ENCODE measurements at regions not wholly inside any gene's neighbourhood (a gene's known extent, or its start where the extent isn't known, plus 50 kb on each side); places are given as distances from the start of the nearest gene placed in this dataset.

GRCh38 chr21:22132358-22133071 is 1134.3 kb downstream of the NCAM2 start:
- TF ChIP-seq CTCF (conservative IDR thresholded peaks at IDR 0.05; ENCODE audit: low read depth, low read length): no peak
- no peak overlapping the region for H3K4me3 ChIP-seq (ENCODE audit: low read depth, low read length)
- no peak for DNase-seq (ENCODE audit: low read depth)

GRCh38 chr21:22136740-22137139 is 1138.5 kb downstream of the NCAM2 start:
- H3K4me3 ChIP-seq (ENCODE audit: low read depth, low read length): no peak overlapping the region
- TF ChIP-seq CTCF (conservative IDR thresholded peaks at IDR 0.05; ENCODE audit: low read depth, low read length): no peak
- DNase-seq (ENCODE audit: low read depth): no peak

- DNase-seq (ENCODE audit: low read depth): no peak
- TF ChIP-seq CTCF (conservative IDR thresholded peaks at IDR 0.05; ENCODE audit: low read depth, low read length): no peak
- H3K4me3 ChIP-seq (ENCODE audit: low read depth, low read length): no peak overlapping the region
Measured at GRCh38 chr21:22138297-22139016, 1140.2 kb downstream of the NCAM2 start.

- no peak for TF ChIP-seq CTCF (conservative IDR thresholded peaks at IDR 0.05; ENCODE audit: low read depth, low read length)
- DNase-seq (ENCODE audit: low read depth): no peak
Measured at GRCh38 chr21:22145545-22145944, 1147.3 kb downstream of the NCAM2 start.

GRCh38 chr21:22154579-22155274 is 1156.5 kb downstream of the NCAM2 start:
- DNase-seq (ENCODE audit: low read depth): no peak
- no peak overlapping the region for H3K4me3 ChIP-seq (ENCODE audit: low read depth, low read length)

More at GRCh38 chr21:22145545-22145944, 1147.3 kb downstream of the NCAM2 start:
- H3K4me3 ChIP-seq (ENCODE audit: low read depth, low read length): no peak overlapping the region

GRCh38 chr21:22164912-22165311 is 1166.7 kb downstream of the NCAM2 start:
- no peak for TF ChIP-seq CTCF (conservative IDR thresholded peaks at IDR 0.05; ENCODE audit: low read depth, low read length)

More at GRCh38 chr21:22154579-22155274, 1156.5 kb downstream of the NCAM2 start:
- TF ChIP-seq CTCF (conservative IDR thresholded peaks at IDR 0.05; ENCODE audit: low read depth, low read length): no peak

More at GRCh38 chr21:22164912-22165311, 1166.7 kb downstream of the NCAM2 start:
- no peak for DNase-seq (ENCODE audit: low read depth)
- H3K4me3 ChIP-seq (ENCODE audit: low read depth, low read length): no peak overlapping the region
